ENCODE measurements at regions not wholly inside any gene's neighbourhood (a gene's known extent, or its start where the extent isn't known, plus 50 kb on each side); places are given as distances from the start of the nearest gene placed in this dataset.

DNA sequence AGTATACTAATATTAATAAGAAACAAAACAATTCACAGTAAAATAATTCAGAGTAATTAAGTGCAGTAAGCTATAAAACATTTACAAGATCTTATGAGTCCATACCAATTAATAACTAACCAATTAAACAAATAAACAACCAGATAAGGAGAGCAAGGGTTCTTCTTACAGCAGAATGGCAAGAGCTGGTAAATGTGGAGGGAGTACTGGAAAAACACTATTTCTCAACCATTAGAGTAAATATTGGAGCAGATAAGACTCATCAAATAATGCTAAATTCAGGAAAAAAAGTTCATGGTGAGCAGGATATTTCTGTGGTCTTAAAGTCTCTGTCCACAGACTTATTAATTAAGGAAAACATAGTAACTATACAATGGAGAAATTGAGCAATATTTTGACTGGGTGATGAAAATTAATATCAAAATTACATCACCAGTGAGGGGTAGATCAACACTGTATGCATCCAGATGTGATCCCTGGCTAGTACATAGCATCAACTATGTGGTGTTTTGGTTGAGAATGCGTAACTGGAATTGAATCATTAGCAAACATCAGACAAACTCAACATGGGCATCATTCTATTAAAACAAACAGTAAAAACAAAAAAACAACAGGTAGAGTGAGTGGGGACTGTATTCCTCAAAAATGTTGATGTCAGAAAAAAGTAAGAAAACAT, 1376.7 kb downstream of the PCDH19 start:
- TF ChIP-seq EZH2 (IDR thresholded peaks at IDR 0.05) (no peak), POLR2AphosphoS5 (IDR thresholded peaks at IDR 0.05; ENCODE audit: borderline replicate concordance, low read depth, low read length) (no peak), FOXP2 (optimal IDR thresholded peaks at IDR 0.05; ENCODE audit: control extremely low read depth, extremely low read length, insufficient read depth) (no peak)
